Suppressor macrophage treated with lipopolysaccharide for 4 hours (primary cell): ENCODE measurements at regions not wholly inside any gene's neighbourhood (a gene's known extent, or its start where the extent isn't known, plus 50 kb on each side); places are given as distances from the start of the nearest gene placed in this dataset.
A peak's percentile ranks its signal among the peaks of the same experiment; 100 is the strongest.

Source experiments
- DNase-seq: peaks from one replicate; pipeline ENCODE4 v3.0.0-alpha.2; 2020

- no peak for DNase-seq
Observed at GRCh38 chr7:96481796-96482195, 159.9 kb upstream of the SLC25A13 start.

GRCh38 chr7:96479015-96479645, 157.2 kb upstream of the SLC25A13 start:
- no peak for DNase-seq

- no peak for DNase-seq
Observed at GRCh38 chr7:96471606-96472005, 149.7 kb upstream of the SLC25A13 start.

GRCh38 chr7:96452146-96452545, 130.2 kb upstream of the SLC25A13 start:
- DNase-seq = no peak

- DNase-seq = no peak
Observed at GRCh38 chr7:96449094-96449493, 127.2 kb upstream of the SLC25A13 start.

- DNase-seq = no peak
Observed at GRCh38 chr7:96447109-96447645, 125.3 kb upstream of the SLC25A13 start.

GRCh38 chr7:96441436-96442084, 119.7 kb upstream of the SLC25A13 start:
- DNase-seq = no peak

- DNase-seq = no peak
Observed at GRCh38 chr7:96440328-96440727, 118.4 kb upstream of the SLC25A13 start.

- DNase-seq = no peak
Observed at GRCh38 chr7:96436880-96437279, 115.0 kb upstream of the SLC25A13 start.

GRCh38 chr7:96430356-96430755, 108.5 kb upstream of the SLC25A13 start:
- DNase-seq = no peak

- DNase-seq = no peak
Observed at GRCh38 chr7:96427143-96427542, 105.2 kb upstream of the SLC25A13 start.

GRCh38 chr7:96426685-96427084, 104.8 kb upstream of the SLC25A13 start:
- no peak for DNase-seq

- DNase-seq = no peak
Observed at GRCh38 chr7:96426027-96426426, 104.1 kb upstream of the SLC25A13 start.

- DNase-seq = no peak
Observed at GRCh38 chr7:96424411-96424810, 102.5 kb upstream of the SLC25A13 start.

- no peak for DNase-seq
Observed at GRCh38 chr7:96422388-96422787, 100.5 kb upstream of the SLC25A13 start.

- DNase-seq = no peak
Observed at GRCh38 chr7:96418581-96418980, 96.7 kb upstream of the SLC25A13 start.

- no peak for DNase-seq
Observed at GRCh38 chr7:96417784-96418183, 95.9 kb upstream of the SLC25A13 start.

GRCh38 chr7:96416599-96416998, 94.7 kb upstream of the SLC25A13 start:
- no peak for DNase-seq

GRCh38 chr7:96416116-96416515, 94.2 kb upstream of the SLC25A13 start:
- DNase-seq = no peak

- DNase-seq = no peak
Observed at GRCh38 chr7:96415293-96415940, 93.5 kb upstream of the SLC25A13 start.

GRCh38 chr7:96414931-96415292, 93.0 kb upstream of the SLC25A13 start:
- DNase-seq = peak; percentile 58

- no peak for DNase-seq
Observed at GRCh38 chr7:96410126-96410839, 88.4 kb upstream of the SLC25A13 start.

GRCh38 chr7:96408881-96409280, 87.0 kb upstream of the SLC25A13 start:
- no peak for DNase-seq

GRCh38 chr7:96407427-96407826, 85.5 kb upstream of the SLC25A13 start:
- no peak for DNase-seq
